ENCODE measurements at regions not wholly inside any gene's neighbourhood (a gene's known extent, or its start where the extent isn't known, plus 50 kb on each side); places are given as distances from the start of the nearest gene placed in this dataset.
"Not testable (repeated sequence)": the region's sequence is repeated elsewhere in the genome, so short reads cannot be mapped to it uniquely, and the experiment has no call there.

- DNase-seq: no peak
Measured at GRCh38 chr6:21773576-21773968, 180.0 kb downstream of the SOX4 start.

GRCh38 chr6:21777846-21778245 lies 184.3 kb downstream of the SOX4 start:
- no peak for DNase-seq

DNA sequence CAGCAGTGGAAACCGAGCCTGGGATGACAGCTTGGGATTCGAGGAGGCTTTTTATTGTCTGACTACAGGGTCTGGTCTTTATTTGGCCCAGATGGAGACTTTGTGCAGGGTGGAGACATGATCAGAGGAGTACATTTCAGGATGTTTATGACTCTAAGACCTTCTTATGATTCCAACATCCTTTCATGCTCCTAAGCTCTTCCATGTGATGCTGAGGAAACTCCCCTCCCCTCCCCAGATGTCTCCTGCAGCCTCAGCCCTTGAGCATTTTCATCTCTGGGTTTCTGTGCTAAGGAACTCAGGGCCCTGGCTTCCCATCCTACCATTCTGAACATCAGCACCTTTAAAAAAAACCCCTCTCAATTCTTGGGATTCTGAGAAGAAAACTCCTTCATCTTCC lies 186.6 kb downstream of the SOX4 start:
- no peak for DNase-seq

- no peak for DNase-seq
Measured at GRCh38 chr6:21780679-21781078, 187.1 kb downstream of the SOX4 start.

DNA sequence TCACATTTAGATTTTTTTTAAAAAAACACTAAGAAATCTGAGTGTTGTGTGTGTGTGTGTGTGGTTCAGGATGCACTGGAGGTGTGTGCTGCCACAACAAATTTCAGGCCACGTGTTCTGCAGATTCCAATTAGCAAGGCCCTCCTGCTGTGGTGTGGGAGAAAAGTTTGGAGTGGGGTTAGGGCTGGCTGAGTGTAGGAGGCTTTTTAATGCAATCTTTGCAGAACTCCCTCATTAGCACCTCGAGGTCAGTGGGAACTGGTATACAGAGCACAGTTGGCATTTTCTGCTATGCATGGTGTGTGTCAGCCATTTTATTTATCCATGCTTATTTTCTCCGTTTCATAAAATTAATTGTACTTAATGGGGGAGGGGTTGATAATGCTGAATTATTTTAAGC lies 187.6 kb downstream of the SOX4 start:
- DNase-seq: no peak

DNA sequence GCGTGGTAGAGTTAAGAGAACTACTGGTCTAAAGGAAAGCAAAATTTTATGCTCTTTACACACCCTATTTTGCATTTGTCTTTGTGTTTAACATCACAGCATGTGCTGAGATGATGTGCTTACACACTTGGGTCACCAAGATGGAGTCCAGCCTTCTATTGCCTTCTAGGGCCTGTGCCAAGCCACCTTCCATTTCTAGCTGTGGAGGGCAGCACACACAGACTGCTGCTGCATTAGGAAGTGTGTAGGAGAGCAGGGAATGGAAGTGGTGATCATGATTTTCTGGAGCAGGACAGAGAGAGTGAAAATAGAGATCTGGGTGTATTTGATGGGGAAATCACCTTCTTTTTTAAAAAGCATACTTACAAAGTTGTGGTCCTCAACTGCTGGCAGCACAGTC lies 191.6 kb downstream of the SOX4 start:
- no peak for DNase-seq

DNA sequence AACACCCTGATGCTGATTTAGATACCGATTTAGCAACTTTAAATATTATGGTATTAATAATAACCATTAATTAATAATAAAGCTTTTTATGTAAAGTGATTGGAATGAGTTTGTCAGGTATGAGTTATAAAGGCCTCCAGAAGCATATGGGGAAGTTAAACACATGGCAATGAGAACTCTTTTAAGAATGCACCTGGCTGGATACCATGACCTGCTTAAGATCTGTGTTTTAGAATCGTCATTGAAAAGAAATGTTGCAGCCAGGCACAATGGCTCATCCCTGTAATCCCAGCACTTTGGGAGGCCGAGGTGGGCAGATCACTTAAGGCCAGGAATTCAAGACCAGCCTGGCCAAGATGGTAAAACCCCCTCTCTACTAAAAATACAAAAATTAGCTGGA lies 197.5 kb downstream of the SOX4 start:
- DNase-seq: no peak

- no peak for DNase-seq
Measured at GRCh38 chr6:21791581-21791980, 198.0 kb downstream of the SOX4 start.

DNA sequence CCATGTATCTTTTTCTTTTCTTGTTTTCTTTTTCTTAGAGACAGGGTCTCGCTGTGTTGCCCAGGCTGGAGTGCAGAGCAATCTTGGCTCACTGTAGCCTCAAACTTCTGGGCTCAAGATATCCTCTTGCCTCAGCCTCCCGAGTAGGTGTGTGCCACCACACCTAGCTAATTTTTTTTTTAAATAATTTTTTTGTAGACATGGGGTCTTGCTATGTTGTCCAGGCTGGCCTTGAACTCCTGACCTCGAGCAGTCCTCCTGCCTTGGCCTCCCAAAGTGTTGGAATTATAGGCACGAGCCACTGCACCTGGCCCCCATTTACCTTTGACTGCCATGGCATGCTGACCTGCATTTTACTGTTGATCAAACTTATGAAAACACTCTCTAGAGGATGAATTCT lies 198.6 kb downstream of the SOX4 start:
- no peak for DNase-seq

DNA sequence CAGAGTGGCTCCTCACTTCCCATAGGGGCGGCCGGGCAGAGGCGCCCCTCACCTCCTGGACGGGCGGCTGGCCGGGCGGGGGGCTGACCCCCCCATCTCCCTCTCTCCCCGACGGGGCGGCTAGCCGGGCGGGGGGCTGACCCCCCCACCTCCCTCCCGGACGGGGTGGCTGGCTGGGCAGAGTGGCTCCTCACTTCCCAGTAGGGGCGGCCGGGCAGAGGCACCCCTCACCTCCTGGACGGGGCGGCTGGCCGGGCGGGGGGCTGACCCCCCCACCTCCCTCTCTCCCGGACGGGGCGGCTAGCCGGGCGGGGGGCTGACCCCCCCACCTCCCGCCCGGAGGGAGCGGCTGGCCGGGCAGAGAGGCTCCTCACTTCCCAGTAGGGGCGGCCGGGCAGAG lies 203.4 kb downstream of the SOX4 start:
- not testable (repeated sequence) for DNase-seq

- DNase-seq: no peak
Measured at GRCh38 chr6:21798468-21798867, 204.9 kb downstream of the SOX4 start.

DNA sequence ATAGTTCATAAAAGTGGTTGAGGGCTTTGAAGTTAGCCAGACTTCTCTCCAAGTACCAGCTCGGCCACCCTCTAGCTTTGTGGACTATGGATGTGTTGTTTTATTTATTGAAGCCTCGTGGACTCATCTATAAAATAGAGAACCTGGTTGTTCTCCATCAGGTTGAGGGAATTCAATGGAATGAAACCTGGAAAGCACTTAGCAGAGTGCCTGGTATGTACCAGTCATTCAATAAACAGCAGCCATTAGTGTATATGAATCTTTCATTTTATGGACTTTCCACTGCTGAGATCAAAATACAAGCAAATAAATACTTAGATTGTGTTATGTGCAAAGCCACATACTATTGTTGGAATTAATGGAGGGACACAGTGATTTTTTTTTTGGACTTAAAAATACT lies 206.8 kb downstream of the SOX4 start:
- DNase-seq: no peak

GRCh38 chr6:21800948-21801438 lies 207.4 kb downstream of the SOX4 start:
- DNase-seq: no peak

- no peak for DNase-seq
Measured at GRCh38 chr6:21801446-21802174, 208.1 kb downstream of the SOX4 start.

DNA sequence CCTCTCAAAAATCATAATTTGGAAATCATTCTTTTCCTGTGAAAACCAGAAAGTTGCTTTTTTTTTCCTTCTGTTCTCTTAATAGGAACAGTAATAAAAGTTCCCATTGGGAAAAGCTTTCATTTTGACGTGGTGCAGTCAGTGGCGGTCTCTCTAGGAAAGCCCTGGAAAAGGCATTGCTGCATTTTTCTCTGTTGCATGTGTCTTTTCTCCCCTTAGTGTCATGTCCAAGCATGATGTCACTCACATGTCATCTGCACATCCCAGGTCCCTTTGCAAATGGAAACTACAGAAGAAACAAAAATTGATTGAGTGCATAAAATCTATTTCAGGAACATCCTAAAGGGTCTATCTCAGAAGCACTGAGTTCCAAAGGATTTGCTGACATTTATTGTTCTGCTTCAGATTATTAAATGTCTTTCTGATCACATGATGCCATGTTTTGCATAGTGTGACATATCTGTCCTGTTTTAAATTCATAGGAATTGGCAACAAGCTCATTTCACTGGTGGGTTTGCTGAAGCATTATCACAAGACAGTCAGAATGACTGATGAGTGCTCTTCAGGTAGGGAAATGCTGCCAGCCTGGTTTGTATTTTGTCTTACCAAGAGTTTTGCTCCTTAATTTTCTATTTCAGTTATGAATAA lies 208.7 kb downstream of the SOX4 start:
- DNase-seq: no peak

DNA sequence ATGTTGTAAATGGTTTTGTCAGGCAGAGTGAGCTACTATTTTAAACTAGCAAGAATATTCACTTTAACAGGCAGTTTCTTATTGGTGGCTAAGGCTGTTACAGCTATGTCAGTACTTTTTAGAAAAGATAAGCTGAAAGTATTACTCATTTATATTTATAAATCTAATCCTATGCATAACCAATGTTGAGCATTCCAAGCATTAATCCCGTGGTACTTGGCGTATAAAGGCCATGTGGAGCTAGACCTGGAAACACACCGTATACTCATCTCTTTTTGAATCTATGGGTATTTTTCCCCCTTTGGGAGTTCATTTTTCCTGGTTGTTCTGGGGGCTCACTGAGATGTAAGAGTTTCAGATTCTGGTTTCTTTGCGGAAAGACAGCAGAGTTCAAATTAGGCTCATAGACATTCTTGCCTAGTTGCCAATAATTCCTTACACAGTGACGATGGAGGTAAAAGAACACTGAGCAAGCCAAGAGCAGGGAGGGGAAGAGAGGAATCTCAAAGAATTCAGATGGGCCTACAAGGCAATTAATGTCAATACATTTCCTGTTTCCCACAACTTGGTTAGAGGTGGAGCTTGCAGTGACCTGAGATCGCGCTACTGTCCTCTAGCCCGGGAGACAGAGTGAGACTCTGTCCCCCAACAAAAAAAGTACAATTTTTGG lies 211.5 kb downstream of the SOX4 start:
- no peak for DNase-seq

- no peak for DNase-seq
Measured at GRCh38 chr6:21807299-21808044, 213.9 kb downstream of the SOX4 start.

- no peak for DNase-seq
Measured at GRCh38 chr6:21808045-21808470, 214.5 kb downstream of the SOX4 start.

DNA sequence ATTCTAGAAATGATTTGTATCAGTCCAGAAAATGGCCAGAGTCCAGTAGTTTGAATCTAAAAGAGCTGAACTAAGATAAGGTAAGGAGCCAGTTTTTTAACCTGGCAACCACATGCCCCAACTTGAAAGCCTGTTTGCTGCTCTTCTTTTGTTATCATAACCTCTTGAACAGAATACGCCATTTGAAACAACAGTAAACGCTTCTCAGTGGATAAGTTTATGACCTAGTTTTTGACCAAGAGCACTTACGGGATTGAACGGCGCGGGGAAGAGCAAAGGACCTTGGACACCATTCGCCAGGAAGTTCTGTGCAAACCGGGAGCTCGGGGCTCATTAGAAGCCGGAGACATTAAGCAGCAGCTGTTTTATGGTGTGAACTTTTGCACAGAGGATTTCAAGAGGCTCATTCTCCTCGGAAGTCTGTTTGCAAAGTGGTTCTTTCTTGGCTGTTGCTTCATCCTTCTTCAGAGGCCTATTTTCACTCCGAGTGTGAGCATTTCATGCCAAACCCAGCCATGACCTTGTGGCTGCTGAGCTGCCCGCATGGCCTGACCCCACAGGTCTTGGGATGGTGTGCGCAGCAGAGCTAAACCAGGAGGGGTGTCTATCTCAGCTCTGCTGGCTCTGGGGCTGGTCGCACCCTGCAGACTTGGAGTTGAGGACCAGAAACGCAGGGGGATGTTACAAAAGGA lies 215.1 kb downstream of the SOX4 start:
- DNase-seq: no peak

DNA sequence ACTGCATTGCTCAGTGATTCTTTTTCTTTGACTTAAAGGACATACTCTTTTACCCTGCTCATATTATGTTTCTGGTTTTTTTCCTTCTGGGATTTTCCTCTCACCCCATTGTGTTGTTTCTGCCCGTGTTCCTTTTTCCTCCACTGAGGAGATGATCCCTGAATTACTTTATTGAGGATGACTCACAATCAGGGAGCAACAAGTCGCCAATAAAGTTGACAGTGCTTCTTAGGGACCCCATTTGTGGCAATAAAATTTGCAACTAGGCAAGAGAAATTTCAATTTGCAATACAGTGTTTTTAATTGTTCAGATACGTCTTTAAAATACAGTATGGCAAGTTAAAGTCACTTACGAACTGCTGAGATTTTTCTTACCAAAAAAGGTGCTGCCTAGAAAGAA lies 217.9 kb downstream of the SOX4 start:
- no peak for DNase-seq

GRCh38 chr6:21816231-21816630 lies 222.7 kb downstream of the SOX4 start:
- DNase-seq: no peak

DNA sequence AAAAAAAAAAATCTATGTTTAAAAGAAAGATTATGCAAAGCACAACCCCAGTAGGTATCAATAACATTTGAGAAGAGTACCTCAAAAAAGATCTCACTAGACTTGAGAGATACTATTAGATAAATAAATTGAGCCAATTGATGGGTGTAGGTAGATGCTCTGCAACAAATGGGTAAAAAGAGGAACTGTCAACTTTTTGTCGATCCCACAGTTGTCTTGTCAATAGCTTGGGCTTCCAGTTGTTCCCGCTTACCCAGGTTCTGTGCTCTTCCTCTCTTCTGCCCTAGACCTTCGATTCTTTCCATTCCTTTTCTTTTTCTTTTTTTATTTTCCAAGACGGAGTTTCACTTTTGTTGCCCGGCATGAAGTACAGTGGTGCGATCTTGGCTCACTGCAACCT lies 226.9 kb downstream of the SOX4 start:
- no peak for DNase-seq

- DNase-seq: no peak
Measured at GRCh38 chr6:21823371-21823770, 229.8 kb downstream of the SOX4 start.

All from GOT3 (cell line).